PC-9 (cell line): ENCODE measurements at regions not wholly inside any gene's neighbourhood (a gene's known extent, or its start where the extent isn't known, plus 50 kb on each side); places are given as distances from the start of the nearest gene placed in this dataset.

Experiments
- BruUV-seq: library from RNA; stranded (reverse); fragments of 400-500 nt; replicated peaks from 2 replicates; lab custom pipeline; 2021; lab: Mats Ljungman, UMichigan
- CTCF ChIA-PET: fragments of 300-600 bp; sonication (Branson Sonifier 250); formaldehyde crosslinking; loops from one replicate; lab custom pipeline; 2022; ENCODE audit warnings: antibody characterized with exemption; lab: Charles Lee
- POLR2A ChIA-PET: fragments of 300-600 bp; sonication (Branson Sonifier 250); formaldehyde crosslinking; loops from one replicate; lab custom pipeline; 2022; ENCODE audit warnings: antibody characterized with exemption; ENCODE audit not compliant: unreplicated experiment; lab: Charles Lee
- DNase-seq, 2 experiments: peaks; one replicate each; pipeline versions ENCODE4 v3.0.0 to v3.0.0-alpha.2; 2015 to 2022; ENCODE audit warnings: mixed read lengths in 1 of 2
- H2AFZ ChIP-seq: fragments of 200-600 bp; sonication (generic); 2 replicates; pipeline ENCODE4 v1.8.1; 2017; ENCODE audit warnings: antibody characterized with exemption
- H3F3A ChIP-seq: fragments of 200-600 bp; sonication (generic); 2 replicates; pipeline ENCODE4 v1.8.1; 2017; ENCODE audit warnings: antibody characterized with exemption, mild to moderate bottlenecking, low read depth; ENCODE audit not compliant: insufficient read depth
- H3K27ac ChIP-seq: fragments of 200-600 bp; sonication (generic); 2 replicates; pipeline ENCODE4 v1.6.1; 2016; ENCODE audit warnings: mixed run types
- H3K27me3 ChIP-seq: fragments of 200-600 bp; sonication (generic); 2 replicates; pipeline ENCODE4 v1.6.1; 2016; ENCODE audit warnings: low read depth, mixed run types; ENCODE audit not compliant: insufficient read depth
- H3K36me3 ChIP-seq: fragments of 200-600 bp; sonication (generic); 2 replicates; pipeline ENCODE4 v1.6.1; 2016; ENCODE audit warnings: low read depth, mixed run types
- H3K4me1 ChIP-seq: fragments of 200-600 bp; sonication (generic); replicated peaks from 2 replicates; pipeline ENCODE4 v1.6.1; 2016; ENCODE audit warnings: mixed run types; ENCODE audit not compliant: insufficient read depth
- H3K4me2 ChIP-seq: fragments of 200-600 bp; sonication (generic); 2 replicates; pipeline ENCODE4 v1.6.1; 2017; ENCODE audit warnings: mixed run types
- H3K4me3 ChIP-seq: fragments of 200-600 bp; sonication (generic); 2 replicates; pipeline ENCODE4 v1.6.1; 2016; ENCODE audit warnings: mixed run types
- H3K79me2 ChIP-seq: fragments of 200-600 bp; sonication (generic); 2 replicates; pipeline ENCODE4 v1.6.1; 2017; ENCODE audit warnings: low read depth, mixed run types
- H3K9me2 ChIP-seq: fragments of 200-600 bp; sonication (generic); 2 replicates; pipeline ENCODE4 v1.8.1; 2017; ENCODE audit warnings: mild to moderate bottlenecking; ENCODE audit not compliant: insufficient read depth
- H3K9me3 ChIP-seq: fragments of 200-600 bp; sonication (generic); 2 replicates; pipeline ENCODE4 v1.8.1; 2016; ENCODE audit warnings: low read depth; ENCODE audit not compliant: insufficient read depth
- H4K20me1 ChIP-seq: fragments of 200-600 bp; sonication (generic); 2 replicates; pipeline ENCODE4 v1.8.1; 2017; ENCODE audit not compliant: insufficient read depth
- CTCF ChIP-seq: fragments of 200-600 bp; sonication (generic); conservative IDR thresholded peaks from 2 replicates; pipeline ENCODE4 v1.6.1; 2017; ENCODE audit warnings: mixed run types, antibody characterized with exemption, mild to moderate bottlenecking, moderate library complexity
- EZH2 ChIP-seq: fragments of 200-600 bp; sonication (generic); IDR thresholded peaks from 2 replicates; pipeline ENCODE4 v1.8.0; 2017; ENCODE audit warnings: antibody characterized with exemption, low read depth
- intact Hi-C: fragments of 100-400 bp; cut with micrococcal nuclease; formaldehyde crosslinking; loops from one replicate; pipeline ENCODE4 v1.10.0; 2022; ENCODE audit not compliant: unreplicated experiment

GRCh38 chr6:103264020-103264419 lies 1595.7 kb downstream of the HACE1 start:
- intact Hi-C loops = no loop called here
- DNase-seq = no peak
- no peak overlapping the region for H3K27ac ChIP-seq
- no peaks in the 10 kb centered on the region for H3K9me3 ChIP-seq
- H3F3A ChIP-seq = no peaks in the 10 kb centered on the region
- ChIA-PET POLR2A (no interaction called here), CTCF (no interaction called here)
- H3K4me2 ChIP-seq = no peak overlapping the region
- BruUV-seq = no TSS peak
- H3K79me2 ChIP-seq = no peaks in the 10 kb centered on the region
- no peaks in the 10 kb centered on the region for H3K36me3 ChIP-seq
- H3K27me3 ChIP-seq = no peaks in the 10 kb centered on the region
- H3K4me3 ChIP-seq = no peak overlapping the region
- H3K4me1 ChIP-seq = no peaks in the 10 kb centered on the region
- no peak for TF ChIP-seq EZH2
- TF ChIP-seq CTCF = no peak
- no peaks in the 10 kb centered on the region; the same call in 1 of the 2 replicates for H4K20me1 ChIP-seq
- H3K9me2 ChIP-seq = no peaks in the 10 kb centered on the region
- H2AFZ ChIP-seq = no peak overlapping the region

- no peak for TF ChIP-seq CTCF
- DNase-seq = no peak
- Histone ChIP-seq H3K4me3 (no peak overlapping the region), H2AFZ (no peak overlapping the region), H3K27ac (no peak overlapping the region), H3K4me2 (no peak overlapping the region), H3K27me3 (no peaks in the 10 kb centered on the region), H3K79me2 (no peaks in the 10 kb centered on the region), H3F3A (no peaks in the 10 kb centered on the region), H3K9me2 (no peaks in the 10 kb centered on the region), H3K9me3 (no peaks in the 10 kb centered on the region), H3K4me1 (no peaks in the 10 kb centered on the region), H4K20me1 (no peaks in the 10 kb centered on the region), H3K36me3 (no peaks in the 10 kb centered on the region)
- CTCF ChIA-PET = no interaction called here
- BruUV-seq = no TSS peak
- intact Hi-C loops = no loop called here
- POLR2A ChIA-PET = no interaction called here
Measured at GRCh38 chr6:103255132-103255531, 1604.6 kb downstream of the HACE1 start.

GRCh38 chr6:103236923-103237322 lies 1622.8 kb downstream of the HACE1 start:
- Histone ChIP-seq H3K27ac (no peak overlapping the region), H3K79me2 (no peaks in the 10 kb centered on the region), H3F3A (no peaks in the 10 kb centered on the region), H3K9me3 (no peaks in the 10 kb centered on the region), H3K27me3 (no peaks in the 10 kb centered on the region), H4K20me1 (no peaks in the 10 kb centered on the region), H2AFZ (no peak overlapping the region), H3K9me2 (no peaks in the 10 kb centered on the region), H3K4me3 (no peak overlapping the region), H3K36me3 (no peaks in the 10 kb centered on the region), H3K4me1 (no peaks in the 10 kb centered on the region), H3K4me2 (no peak overlapping the region)
- no peak for DNase-seq
- no TSS peak for BruUV-seq
- POLR2A ChIA-PET = no interaction called here
- CTCF ChIA-PET = no interaction called here
- intact Hi-C loops = no loop called here
- TF ChIP-seq EZH2 (no peak), CTCF (no peak)
